ENCODE measurements at regions not wholly inside any gene's neighbourhood (a gene's known extent, or its start where the extent isn't known, plus 50 kb on each side); places are given as distances from the start of the nearest gene placed in this dataset.
"Not testable (repeated sequence)": the region's sequence is repeated elsewhere in the genome, so short reads cannot be mapped to it uniquely, and the experiment has no call there.

DNA sequence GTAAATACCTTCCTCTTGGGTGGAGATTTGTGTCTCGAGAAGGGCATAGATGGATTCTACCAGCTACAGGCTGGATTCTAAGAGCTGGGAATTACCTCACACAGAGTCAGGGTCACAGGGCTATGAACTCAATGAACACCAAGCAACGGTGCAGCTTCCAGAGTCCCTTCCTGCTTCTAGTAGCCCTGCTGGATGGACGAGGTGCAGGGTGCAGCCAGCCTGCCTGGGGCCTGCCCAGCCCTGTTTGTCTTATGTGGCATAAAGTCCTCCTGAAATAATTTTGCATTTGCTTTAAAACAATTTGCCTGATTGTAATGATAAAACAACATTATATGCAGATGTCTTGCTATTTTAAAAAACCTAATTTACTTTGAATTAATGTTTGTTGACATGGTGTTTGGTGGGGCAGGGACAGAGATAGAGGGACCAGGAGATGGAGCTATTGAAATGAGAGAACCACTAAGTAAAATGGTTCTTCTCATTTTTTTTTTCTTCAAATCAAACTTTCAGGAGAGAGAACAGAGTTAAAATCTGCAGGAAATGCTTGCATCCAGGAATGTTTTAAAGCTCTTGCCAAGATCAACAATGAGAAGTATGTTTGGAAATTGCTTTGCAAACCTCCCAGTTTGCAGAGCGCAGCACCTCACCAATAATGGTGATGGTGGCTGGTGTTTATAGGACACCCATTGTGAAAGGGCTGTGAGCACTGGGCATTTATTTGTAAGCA, 305.4 kb upstream of the PODXL start:
- no peak for DNase-seq (ENCODE audit: low spot score)

DNA sequence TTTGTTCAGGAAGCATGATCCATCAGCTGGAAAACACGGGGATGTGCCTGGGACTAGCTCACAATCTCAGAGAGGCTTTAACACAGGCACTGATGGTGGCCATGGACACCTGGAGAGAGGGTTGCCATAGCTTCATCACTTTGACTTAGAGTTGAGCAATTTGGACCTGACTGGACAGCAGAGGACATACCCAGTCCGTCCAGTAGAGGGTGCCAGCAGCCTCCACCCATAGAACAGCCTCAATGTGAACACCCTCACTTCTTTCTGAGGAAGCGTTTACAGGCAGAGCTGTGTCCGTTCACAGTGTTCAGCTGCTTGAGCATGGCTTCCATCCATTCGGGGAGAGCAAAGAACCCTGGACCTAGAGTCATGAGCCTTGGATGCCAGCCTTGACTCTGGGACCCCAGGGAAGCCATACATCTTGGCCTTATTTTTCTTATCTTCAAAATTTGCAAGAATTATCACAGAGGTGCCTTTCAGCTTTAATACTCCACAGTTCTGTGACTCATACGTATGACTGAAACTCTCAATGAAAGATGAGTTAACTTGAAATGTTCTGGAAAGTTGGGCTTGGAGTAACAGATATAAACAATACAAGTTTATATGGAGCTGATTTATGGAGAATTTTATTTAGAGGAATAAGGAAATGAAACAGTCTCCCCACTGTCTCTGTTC, 302.9 kb upstream of the PODXL start:
- DNase-seq (ENCODE audit: low spot score): peak; percentile 56

DNA sequence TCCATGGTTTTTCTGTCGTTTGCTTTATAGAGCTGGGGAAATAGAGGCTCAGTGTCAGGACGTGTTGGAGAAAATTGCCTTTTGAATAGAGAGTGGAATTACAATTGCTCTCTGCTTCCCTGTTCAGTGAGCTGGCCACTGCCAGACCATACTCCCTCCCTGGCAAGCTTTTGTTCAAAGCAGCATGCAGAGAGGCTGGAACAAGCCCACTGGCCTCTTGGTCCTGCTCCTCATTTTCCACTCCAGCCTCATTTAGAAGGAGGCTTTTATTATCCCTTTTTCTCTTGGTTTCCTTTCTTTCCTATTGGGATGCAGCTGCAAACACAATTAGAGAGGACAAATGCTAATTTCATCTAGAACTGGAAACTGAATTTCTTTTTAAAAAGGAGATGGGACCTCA, 302.2 kb upstream of the PODXL start:
- DNase-seq (ENCODE audit: low spot score): no peak

DNA sequence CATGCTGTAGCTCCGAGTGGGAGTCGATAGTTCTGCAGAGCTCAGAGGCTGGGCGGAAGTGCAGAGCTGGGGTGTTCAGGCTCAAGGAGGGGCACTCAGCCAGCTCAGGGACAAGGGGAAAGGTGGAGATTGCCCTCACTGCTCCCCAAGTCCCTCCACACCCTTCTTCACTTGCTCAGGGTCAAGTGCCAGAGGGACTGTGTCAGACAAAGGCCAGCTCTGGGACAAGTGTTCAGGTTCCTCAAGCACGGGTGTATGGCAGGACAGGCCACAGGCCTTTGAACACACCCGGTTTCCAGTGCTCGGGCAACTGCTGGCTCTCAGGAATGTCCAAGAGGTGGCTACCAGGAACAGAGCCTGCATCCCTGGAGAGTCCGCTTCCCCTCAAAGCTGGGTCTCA, 293.0 kb upstream of the PODXL start:
- no peak for DNase-seq (ENCODE audit: low spot score)

DNA sequence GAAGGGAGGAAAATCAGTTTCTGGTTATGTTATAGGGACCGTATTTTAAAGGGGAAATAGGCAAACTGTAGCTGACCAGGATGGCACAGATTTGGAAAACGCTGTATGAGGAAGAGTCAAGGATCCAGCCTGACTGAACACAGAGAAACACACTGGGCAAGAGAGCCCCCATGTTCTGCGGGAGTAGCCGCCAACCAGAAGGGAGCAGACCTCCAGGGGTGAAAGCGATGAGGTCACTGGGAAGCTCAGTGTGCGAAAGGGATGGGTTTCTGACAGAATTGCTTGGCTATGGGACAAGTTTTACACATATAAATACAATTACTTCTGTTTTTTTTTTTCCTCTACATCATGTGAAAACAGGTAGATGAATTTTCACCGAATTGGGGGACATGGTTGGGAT, 291.6 kb upstream of the PODXL start:
- no peak for DNase-seq (ENCODE audit: low spot score)

DNA sequence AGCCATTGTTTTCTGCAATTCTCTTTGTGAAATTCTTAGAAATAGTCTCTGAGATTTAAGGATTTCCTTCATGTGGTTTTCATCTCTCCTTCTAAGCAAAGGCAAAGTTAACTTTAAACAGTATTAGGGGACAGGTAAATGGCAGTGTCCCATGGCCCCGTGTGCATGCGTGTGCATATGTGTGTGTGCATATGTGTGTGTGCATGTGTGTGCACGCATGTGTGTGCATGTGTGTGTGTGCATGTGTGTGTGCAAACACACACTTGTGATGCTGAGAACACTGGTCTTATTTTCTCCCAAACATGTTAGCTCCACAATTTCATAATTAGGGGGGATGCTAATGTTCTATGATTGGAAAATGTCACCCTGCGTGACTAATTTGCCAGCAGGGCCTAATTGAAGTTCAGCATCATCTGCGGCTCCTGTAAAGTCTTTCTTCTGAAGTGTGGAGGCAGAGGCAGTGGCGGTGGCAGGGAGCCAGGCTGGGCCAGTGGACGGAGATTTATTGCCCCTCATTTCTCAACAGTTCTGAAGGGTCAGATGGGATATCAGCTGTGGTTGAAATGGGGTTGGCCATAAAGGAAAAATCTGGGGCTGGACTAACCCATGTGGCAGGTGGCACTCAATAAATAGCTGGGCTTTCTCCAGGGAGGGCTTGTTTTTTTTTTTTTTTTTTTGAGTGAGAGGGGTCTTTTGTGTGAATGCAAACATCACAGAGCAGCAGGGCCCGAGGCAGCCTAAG, 289.3 kb upstream of the PODXL start:
- DNase-seq (ENCODE audit: low spot score): no peak

DNA sequence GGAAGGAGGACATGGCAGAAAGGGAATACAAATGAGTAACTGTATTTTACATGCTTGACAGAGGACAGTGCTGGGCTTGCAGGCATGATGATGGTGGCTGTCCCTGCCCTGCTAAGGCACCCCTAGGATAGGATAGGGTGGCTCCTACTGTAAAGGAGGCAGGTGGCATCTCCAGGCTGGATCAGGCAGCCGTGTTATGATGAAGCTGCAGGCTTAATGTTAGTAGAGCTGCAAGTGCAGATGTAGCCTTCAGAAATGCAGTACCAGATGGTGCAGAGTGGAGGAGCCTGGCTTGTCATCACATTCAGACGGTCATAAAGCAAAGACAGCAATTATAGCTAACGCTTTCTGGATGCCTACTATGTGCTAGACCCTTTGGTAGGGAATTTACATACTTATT, 287.9 kb upstream of the PODXL start:
- no peak for DNase-seq (ENCODE audit: low spot score)

DNA sequence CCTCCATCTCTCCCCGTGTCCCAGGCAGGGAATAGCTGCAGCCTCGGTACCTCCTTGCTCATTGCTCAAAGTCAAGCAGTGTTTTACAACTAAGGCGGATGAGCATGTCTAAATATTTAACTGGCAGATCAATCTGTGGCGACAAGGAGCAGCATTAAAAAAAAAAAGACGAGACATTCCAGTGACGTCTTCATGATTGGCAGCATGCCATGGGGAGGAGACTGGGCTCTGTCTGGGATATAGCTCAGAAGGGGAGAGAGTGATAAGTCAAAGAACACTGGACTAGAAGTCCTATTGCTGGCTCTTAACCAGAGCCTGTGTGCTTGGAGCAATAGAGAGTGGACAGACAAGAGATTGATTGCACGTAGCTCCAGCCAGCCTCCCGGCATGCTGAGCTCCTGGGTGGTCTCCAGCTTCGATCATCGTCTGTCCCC, 287.5 kb upstream of the PODXL start:
- no peak for DNase-seq (ENCODE audit: low spot score)

DNA sequence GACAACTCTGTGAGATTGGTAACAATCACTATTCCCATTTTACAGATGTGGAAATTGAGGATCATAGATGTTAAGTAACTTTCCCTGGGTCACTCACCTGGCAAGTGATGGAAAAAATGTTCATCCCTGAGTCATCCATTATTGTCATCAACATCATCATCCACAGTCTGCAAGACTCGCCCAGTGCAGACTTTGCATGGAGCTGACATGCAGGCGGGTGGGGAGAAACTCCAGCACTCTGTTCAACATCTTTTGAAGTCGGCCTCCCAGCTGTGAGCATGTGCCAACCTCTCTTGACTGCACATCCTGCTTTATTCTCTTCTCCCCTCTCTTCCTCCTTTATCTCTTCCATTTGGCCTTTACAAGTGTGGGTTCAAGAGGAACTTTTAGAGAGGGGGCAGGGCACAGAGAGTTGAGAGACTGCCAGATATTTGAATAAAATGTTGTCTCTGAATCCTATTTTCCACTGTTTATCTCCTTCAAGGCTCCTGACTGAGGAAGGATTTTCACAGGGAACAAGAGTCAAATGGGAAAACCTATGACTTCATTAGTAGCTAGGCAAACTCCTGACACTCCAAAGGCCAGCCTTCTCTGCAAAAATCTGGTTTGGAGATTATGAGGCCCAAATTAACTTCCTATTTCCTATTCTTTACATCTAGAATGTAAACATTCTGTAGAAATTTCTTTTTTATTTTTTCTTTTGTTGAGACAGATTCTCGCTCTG, 283.7 kb upstream of the PODXL start:
- DNase-seq (ENCODE audit: low spot score): no peak

DNA sequence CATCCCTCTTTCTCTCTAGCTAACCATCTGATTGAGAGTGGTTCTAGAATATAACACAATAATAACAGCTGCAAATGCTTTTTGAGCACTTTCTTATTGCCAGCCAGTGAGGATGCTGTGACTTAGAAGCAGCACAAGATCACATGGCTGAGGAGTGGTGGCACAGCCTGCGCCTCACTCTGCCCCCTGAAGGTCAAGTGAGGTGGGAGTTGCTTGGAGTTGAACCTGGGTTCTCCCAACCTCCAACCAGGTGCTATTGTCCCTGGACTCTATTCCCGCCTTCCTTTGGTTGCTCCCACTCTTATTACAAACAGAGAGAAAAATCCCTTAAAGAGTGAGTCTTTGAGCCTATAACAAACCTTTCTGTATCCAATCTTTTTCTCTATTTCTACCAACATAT, 280.3 kb upstream of the PODXL start:
- no peak for DNase-seq (ENCODE audit: low spot score)

DNA sequence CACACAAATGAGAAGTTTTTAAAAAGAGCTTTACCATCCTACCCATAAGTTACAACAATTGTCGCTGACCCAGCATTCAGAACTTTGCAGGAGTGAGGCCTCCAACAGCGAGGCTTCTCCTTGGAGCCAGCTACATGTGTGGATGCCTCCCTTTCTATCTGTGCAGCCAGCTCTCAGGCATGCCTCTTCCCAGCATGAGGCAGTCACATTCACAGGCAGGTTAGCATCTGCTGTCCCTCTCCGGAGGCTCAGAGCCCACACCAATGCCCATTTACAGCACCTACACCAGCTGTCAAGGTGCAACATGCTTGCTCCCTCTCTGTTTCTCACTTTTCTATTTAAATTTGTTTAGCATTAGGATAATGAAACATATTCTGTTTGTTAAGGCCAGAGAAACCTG, 278.7 kb upstream of the PODXL start:
- DNase-seq (ENCODE audit: low spot score): no peak

DNA sequence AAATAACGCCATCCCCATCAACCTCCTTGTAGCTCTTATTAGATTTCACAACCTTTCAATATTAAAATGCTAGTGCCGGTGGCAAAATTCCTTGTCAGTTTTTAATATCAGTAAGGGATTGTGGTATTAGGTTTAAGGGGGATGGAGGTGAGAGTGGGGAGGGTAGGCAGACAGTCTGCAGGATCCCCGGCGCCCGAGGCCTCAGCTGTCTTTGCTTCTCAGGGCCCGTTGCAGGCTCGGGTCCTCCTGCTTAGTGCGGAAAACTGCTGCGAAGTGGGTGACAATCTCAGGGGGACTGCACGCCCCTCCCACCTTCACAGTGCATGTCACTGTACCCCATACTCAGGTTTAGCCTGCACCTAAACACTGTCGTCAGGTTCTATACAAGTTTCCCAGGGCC, 274.3 kb upstream of the PODXL start:
- no peak for DNase-seq (ENCODE audit: low spot score)

DNA sequence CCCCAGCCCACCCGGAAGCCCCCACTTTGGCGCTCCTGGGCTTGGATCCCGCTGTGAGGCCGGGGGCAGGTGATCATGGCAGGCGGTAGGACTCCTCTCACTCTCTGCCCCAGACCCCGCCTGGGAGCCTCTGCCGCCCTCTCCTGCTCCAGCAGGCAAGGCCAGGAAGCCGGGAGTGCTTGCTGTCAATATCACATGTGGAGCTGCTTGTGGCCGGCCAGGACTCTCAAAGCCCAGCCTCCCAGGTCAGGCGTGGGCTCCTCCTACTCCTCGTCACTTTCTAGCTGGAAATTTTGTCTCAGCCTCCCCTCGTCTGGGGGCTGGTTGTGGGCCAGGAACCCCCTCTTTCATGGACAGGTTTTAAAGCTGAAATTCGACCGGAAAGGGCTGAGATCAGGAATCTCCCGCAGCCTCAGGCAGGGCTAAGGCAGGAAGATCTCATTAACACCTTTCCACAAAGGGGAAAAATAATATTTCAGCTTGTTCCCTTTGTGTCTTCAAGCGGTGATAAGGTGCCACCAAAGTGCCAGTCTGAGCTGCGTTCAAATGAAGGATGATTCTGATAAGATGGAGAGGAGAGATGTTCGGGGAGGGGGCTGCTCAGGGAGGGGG, 273.6 kb upstream of the PODXL start:
- no peak for DNase-seq (ENCODE audit: low spot score)

DNA sequence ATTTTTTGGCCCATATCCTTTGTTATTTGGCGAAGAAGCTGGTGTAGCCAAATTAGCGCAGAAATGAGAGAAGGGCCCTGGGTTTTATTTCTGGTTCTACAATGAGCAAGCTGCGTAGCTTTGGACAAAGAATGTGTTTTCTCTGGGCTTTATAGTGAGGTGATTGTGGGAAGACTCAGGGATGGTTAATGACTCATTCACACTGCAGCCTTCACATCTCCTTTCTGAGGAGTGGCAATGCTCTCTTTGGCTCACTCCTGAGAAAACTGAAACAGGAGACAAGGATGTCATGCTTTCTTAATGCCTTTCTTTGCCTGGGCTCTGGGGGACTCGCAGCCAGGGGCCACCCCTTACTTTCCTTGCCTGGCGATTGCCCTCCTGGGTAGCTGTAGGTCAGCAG, 271.0 kb upstream of the PODXL start:
- DNase-seq (ENCODE audit: low spot score): no peak

DNA sequence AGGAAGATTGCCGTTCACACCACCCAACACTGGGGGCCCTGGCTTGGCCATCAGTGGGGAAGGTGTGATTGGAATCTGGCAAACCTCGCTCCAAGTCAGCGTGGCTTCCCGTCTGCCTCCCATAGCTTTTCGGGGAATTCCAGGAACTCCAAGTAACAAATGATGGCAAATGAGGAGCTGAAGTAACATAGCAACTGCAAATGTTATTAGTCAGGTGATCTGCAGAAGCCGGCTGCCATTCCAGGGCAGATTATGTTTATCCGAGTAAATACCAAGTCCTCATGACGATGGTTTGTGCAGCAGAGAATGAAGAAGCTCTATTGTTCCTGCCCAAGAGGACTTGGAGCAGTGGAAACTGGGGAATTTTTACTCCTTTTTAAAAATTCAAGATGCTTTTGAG, 270.5 kb upstream of the PODXL start:
- no peak for DNase-seq (ENCODE audit: low spot score)

DNA sequence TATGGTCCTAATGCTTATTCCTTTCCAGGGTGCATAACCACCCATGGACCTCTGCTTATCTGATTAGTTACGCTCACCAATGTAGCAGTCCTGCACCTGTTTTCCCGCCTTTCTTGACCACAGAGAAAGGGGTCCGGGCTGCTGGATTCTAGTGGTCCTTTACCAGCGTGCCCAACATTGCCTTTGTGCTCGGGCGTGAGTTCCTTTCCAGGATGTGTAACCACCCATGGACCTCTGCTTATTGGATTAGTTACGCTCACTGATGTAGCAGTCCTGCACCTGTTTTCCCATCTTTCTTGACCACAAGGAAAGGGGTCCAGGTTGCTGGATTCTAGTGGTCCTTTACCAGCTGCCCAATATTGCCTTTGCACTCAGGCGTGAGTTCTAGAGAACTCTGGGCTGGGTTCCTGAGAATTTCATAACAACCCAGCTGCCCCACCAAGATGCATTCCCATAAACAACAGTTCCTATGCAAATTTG, 267.6 kb upstream of the PODXL start:
- not testable (repeated sequence) for DNase-seq (ENCODE audit: low spot score)

DNA sequence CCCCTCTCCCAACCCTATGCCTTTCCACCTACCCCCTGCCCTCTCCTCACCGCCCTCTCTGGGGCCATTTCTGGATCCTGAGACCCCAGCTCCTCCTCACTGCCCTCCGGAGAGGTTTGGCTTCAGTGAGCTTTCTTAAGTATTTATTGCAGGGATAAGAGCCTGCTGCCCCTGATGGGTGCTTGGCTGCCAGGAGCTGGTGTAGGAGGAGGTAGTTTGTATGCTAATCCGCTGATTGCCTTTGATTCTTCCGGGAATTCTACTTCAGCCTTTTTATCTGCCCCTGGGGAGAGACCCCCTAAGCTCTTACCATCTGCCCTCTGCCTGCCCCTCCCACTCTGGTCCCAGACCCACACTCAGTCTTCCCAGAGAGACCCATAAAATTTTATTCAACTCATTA, 263.5 kb upstream of the PODXL start:
- no peak for DNase-seq (ENCODE audit: low spot score)

DNA sequence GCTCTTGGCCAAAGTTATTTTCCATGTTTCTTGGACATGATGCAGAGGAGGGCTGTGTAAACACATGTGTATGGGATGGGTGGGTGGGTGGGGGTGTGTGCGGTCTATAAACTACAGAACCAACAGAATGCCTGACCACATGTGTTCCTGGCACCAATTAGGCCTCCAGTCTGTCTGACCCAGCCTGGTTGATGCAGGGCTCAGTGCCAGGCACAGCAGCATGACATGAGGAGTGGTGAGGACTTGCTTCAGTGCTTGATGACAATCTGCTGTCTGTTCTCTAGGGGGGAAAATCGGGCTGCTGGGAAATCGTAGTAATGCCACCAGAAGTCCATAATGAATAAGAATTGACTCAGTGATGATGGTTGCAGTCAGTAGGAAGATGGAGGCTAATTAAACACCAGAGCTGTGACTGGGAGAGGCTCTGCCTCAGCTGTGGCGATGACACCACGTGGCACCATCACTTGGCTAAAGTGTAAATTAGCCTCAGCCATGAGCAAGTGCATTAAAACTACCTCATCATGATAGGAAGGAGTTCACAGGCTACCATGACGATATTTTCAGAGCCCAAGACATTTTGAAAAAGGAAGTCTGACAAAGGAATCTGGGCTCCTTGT, 260.1 kb upstream of the PODXL start:
- no peak for DNase-seq (ENCODE audit: low spot score)

DNA sequence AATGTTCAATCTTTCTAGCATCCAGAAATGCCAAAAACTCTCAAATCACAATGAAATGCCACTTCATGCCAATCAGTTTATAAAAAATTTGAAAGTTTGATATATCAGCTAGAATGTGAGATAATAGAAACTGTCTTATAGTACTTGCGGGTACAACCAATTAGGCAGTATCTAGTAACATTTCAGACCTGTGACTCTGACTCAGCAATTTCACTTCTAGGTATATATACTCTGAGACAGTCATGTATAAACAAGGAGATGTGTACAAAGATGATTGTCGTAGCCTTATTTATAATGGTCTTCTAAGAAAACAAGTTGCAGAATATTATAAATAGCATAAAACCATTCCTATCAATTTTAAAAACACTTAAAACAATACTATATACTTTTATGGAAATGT, 252.3 kb upstream of the PODXL start:
- DNase-seq (ENCODE audit: low spot score): no peak

DNA sequence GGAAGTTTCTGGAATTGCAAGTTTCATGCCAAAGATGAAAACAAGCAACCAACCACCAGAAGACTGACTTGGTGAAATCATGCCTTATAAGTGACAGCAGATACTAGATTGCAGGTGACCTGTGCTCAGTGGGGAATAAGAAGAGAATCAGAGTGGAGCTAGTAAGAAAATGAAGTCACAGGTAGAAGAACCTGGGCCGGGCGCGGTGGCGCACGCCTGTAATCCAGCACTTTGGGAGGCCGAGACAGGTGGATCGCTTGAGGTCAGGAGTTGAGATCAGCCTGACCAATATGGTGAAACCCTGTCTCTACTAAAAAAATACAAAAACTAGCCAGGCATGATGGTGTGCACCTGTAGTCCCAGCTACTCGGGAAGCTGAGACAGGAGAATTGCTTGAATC, 251.7 kb upstream of the PODXL start:
- not testable (repeated sequence) for DNase-seq (ENCODE audit: low spot score)

DNA sequence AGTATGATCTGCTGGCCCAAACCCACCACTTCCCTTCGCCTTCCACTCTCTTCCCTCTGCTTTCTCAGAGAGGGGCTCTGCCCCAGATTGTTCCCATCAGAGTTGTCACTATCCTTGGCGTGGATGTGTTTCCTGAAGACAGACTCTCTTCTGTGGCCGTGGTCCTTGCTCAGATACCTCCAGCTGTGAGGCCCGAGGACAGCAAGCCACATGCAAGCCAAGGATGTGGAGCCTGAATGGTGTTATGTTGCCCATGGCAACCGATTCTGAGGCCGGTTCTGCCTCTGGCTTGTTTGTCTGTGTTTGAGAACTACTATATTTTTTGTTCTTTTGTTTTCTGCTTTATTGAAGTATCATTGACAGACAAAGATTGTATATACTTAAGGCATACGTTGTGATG, 247.4 kb upstream of the PODXL start:
- no peak for DNase-seq (ENCODE audit: low spot score)

Data from HuH-7.5 (cell line).